ENCODE measurements at regions not wholly inside any gene's neighbourhood (a gene's known extent, or its start where the extent isn't known, plus 50 kb on each side); places are given as distances from the start of the nearest gene placed in this dataset.
"Not testable (repeated sequence)": the region's sequence is repeated elsewhere in the genome, so short reads cannot be mapped to it uniquely, and the experiment has no call there.

- no peak for DNase-seq
These were observed 110.0 kb upstream of the VANGL1 start for GRCh38 chr1:115531631-115532264.

GRCh38 chr1:115530407-115530806, 111.4 kb upstream of the VANGL1 start:
- no peak for DNase-seq

- no peak for DNase-seq
These were observed 112.4 kb upstream of the VANGL1 start for GRCh38 chr1:115529216-115529897.

GRCh38 chr1:115528336-115528735, 113.4 kb upstream of the VANGL1 start:
- not testable (repeated sequence) for DNase-seq

DNA sequence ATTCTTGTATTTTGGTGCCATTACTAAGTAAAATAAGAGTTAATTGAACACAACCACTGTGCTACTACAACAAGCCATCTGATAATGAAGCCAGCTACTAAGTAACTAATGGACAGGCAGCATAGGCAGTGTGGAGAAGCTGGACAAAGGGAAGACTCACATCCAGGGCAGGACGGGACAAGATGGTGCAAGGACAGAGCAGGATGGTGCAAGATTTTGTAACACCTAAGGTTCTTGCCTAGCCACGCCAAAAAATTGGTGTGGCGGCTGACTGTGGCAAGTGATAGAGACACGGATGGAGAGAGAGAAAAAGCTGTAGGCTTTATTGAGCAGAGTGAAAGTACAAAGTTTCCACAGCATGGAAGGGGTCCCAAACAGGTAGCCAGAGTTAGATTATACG, 114.0 kb upstream of the VANGL1 start:
- no peak for DNase-seq

- DNase-seq, result no peak
These were observed 114.9 kb upstream of the VANGL1 start for GRCh38 chr1:115526900-115527299.

DNA sequence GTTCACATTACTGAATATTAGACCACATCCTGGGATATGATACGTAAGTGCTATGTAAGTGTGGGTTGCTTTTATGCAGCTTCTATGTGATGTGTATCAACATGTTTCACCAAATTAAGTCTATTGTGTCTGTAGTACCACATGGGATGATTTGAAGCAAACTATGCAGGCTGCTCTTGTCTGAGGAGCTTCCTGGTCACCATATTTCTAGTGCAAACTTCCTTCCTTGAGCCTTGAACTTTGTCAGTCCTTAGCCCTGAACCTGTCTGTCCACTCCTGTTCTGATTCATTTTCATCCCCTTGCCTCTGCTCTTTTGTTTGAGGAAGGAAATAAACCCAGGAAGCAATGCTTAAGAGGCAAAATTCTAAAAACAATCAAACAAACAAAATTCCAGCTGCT, 117.5 kb upstream of the VANGL1 start:
- DNase-seq, result no peak

DNA sequence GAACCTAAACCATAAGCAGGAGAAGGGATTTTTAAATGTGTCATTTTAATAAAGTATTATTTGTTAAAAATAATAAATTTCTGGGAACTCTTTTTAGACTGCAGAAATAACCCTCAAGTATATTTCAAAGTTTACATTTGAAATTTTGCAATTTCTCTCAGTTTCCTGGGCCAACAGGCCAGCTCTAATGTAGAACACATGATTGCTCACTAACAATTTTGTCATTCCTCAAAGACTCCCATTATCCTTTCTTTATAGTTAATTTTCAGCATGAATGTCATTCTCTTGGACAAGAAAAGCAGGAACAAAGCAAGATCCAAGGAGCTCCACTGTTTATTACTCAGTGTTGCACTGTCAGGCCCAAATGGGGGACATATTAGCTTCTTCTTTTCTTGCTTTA, 119.4 kb upstream of the VANGL1 start:
- no peak for DNase-seq

- DNase-seq, result no peak
These were observed 126.5 kb upstream of the VANGL1 start for GRCh38 chr1:115515270-115515669.

DNA sequence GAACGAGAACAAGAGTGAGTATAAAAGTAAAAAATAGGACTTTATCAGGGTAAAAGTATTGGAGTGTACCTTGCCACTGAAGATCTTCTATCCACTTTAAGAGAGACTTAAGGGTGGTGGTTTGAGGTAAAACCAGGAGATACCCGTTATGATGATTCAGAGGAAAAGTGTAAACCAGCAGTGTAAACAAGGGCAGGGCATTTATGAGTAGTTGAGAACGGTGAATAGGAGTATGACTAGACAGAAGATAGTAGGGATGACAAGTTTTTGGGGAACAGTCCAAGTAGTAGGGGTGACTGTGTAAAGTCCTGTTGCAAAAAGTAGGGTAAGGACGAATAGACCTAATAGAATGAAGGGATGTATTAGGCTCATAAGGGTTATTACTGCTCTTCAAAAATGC, 131.5 kb upstream of the VANGL1 start:
- DNase-seq, result not testable (repeated sequence)

DNA sequence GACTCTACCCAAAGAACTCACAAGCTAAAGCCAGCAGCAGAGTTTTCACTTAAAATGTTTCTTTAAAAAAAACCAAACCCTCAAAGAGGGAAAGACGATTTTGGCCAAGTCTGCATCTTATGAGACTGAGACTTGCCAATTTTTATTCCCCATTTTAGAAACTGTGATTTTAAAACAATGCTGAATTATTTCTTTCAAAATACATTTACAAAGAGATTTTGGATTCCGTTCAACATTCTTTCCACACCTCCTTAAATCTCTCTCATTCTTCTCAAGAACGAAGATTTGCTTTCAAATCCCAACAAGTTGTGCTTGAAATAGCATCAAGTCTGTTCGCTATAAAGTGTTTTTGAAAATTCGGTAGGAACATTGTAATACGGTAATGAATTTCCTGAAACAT, 133.9 kb upstream of the VANGL1 start:
- no peak for DNase-seq

GRCh38 chr1:115506924-115507589, 134.7 kb upstream of the VANGL1 start:
- DNase-seq, result no peak

GRCh38 chr1:115506518-115506917, 135.3 kb upstream of the VANGL1 start:
- DNase-seq, result no peak

- DNase-seq, result no peak
These were observed 136.6 kb upstream of the VANGL1 start for GRCh38 chr1:115505148-115505571.

DNA sequence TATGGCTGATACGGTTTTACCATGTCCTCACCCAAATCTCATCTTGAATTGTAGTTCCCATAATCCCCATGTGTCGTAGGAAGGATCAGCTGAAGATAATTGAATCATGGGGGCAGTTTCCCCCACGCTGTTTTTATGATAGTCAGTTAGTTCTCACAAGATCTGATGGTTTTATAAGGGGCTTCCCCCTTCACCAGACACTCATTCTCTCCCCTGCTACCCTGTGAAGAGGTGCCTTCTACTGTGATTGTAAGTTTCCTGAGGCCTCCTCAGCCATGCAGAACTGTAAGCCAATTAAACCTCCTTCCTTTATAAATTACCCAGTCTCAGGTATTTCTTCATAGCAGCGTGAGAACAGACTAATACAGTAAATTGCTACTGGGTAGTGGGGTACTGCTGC, 139.6 kb upstream of the VANGL1 start:
- DNase-seq, result not testable (repeated sequence)

DNA sequence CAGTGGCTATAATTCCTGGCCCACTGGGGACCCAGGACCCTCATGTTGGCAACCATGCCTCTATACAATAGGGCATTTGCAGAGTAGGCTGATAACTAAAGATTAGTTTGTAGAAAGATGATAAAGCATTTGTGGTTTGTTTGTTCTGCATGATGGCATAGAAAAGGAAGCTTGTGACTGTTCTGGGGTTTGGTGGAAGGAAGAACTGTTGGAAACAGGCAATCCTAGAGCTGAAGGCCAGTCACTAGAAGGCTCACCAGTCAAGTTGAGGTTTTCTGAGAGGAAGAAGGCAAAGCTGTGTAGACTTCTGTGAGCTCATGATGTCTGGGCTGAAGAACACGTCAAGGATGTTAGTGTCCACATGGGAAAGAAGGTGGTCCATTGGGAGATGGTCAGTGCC, 140.3 kb upstream of the VANGL1 start:
- no peak for DNase-seq

DNA sequence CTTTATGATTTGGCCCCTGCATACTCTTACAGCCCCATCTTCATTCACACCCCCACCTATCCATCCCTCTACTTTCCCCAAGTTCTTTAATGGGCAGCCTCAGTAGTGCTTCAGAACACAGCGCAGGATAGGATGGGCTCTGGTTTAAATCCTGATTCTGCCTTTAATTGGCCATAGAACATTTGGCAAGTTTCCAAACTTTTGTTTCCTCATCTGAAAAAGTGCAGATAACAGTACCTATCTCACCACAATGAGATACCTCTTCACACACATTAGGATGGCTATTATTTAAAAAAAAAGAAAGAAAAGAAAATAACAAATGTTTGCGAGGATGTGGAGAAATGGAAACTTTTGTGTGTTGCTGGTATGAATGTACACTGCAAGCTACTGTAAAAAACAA, 142.5 kb upstream of the VANGL1 start:
- DNase-seq, result no peak

- no peak for DNase-seq
These were observed 144.8 kb upstream of the VANGL1 start for GRCh38 chr1:115496904-115497527.

GRCh38 chr1:115495625-115496024, 146.1 kb upstream of the VANGL1 start:
- DNase-seq, result no peak

- DNase-seq, result no peak
These were observed 146.7 kb upstream of the VANGL1 start for GRCh38 chr1:115495111-115495510.

- no peak for DNase-seq
These were observed 147.9 kb upstream of the VANGL1 start for GRCh38 chr1:115493834-115494233.

- DNase-seq, result no peak
These were observed 148.9 kb upstream of the VANGL1 start for GRCh38 chr1:115492880-115493279.

GRCh38 chr1:115492019-115492595, 149.7 kb upstream of the VANGL1 start:
- no peak for DNase-seq

Data from NCI-H1048 (cell line).